ENCODE measurements at regions not wholly inside any gene's neighbourhood (a gene's known extent, or its start where the extent isn't known, plus 50 kb on each side); places are given as distances from the start of the nearest gene placed in this dataset.

- no peak overlapping the region for H3K27ac ChIP-seq (ENCODE audit: low read length in 2 of 2)
- no peak overlapping the region for H3K9ac ChIP-seq (ENCODE audit: low read length)
- Mint-ChIP-seq H3K27ac (no peak overlapping the region), H3K27me3 (peaks cover 10% of the 10 kb centered on the region), H3K4me1 (no peaks in the 10 kb centered on the region), H3K4me3 (no peak overlapping the region), H3K9me3 (ENCODE audit: insufficient read depth) (no peaks in the 10 kb centered on the region)
- no peak overlapping the region for H2AFZ ChIP-seq (ENCODE audit: insufficient read depth, low read depth, low read length, poor library complexity, severe bottlenecking)
- POLR2A ChIA-PET: no interaction called here
- 93% methylated on average over 11 of the region's 11 CpGs for WGBS (ENCODE audit: insufficient coverage)
- no peaks in the 10 kb centered on the region for H3K79me2 ChIP-seq (ENCODE audit: control insufficient read depth, insufficient read depth, low read length)
- no peak for TF ChIP-seq CTCF (IDR thresholded peaks at IDR 0.05)
- TF ChIP-seq EZH2 (IDR thresholded peaks at IDR 0.05; ENCODE audit: borderline replicate concordance, insufficient read depth, low read depth, low read length, poor library complexity, severe bottlenecking): no peak
- ATAC-seq (ENCODE audit: low read depth) (no peak), DNase-seq (no peak)
- no peaks in the 10 kb centered on the region for H3K27me3 ChIP-seq (replicated peaks in 1 of 4; ENCODE audit: control extremely low read depth in 1 of 4, control insufficient read depth in 3 of 4, insufficient read depth in 4 of 4, low read length in 3 of 4)
- H3K4me1 ChIP-seq (ENCODE audit: control insufficient read depth in 2 of 2, insufficient read depth in 2 of 2, low read length in 2 of 2): no peaks in the 10 kb centered on the region
- no peak overlapping the region for H3K4me3 ChIP-seq (ENCODE audit: control extremely low read depth in 1 of 5, extremely low read depth in 1 of 5, insufficient read depth in 1 of 5, low read depth in 2 of 5, low read length in 4 of 5)
- no peak overlapping the region for H3K4me2 ChIP-seq (replicated peaks; ENCODE audit: low read depth, low read length, poor library complexity, severe bottlenecking)
- no peaks in the 10 kb centered on the region for H3K36me3 ChIP-seq (replicated peaks in 1 of 2; ENCODE audit: control extremely low read depth in 1 of 2, control insufficient read depth in 1 of 2, extremely low read depth in 1 of 2, insufficient read depth in 2 of 2, low read length in 1 of 2)
- no peaks in the 10 kb centered on the region for H4K20me1 ChIP-seq (ENCODE audit: control insufficient read depth, insufficient read depth, low read length, poor library complexity, severe bottlenecking)
- intact Hi-C loops (cut with micrococcal nuclease): no loop called here
- H3K9me3 ChIP-seq (ENCODE audit: control extremely low read depth in 1 of 3, control insufficient read depth in 2 of 3, insufficient read depth in 1 of 3, low read length in 2 of 3): no peaks in the 10 kb centered on the region
- CTCF ChIA-PET: no interaction called here
These were observed 713.8 kb upstream of the FANCL start for GRCh38 chr2:58954880-58955385.

GRCh38 chr2:58951722-58952121, 710.6 kb upstream of the FANCL start:
- no peaks in the 10 kb centered on the region for H3K36me3 ChIP-seq (replicated peaks in 1 of 2; ENCODE audit: control extremely low read depth in 1 of 2, control insufficient read depth in 1 of 2, extremely low read depth in 1 of 2, insufficient read depth in 2 of 2, low read length in 1 of 2)
- H3K4me2 ChIP-seq (replicated peaks; ENCODE audit: low read depth, low read length, poor library complexity, severe bottlenecking): no peak overlapping the region
- no peak for DNase-seq
- Mint-ChIP-seq H3K27ac (no peak overlapping the region), H3K4me3 (no peak overlapping the region), H3K9me3 (ENCODE audit: insufficient read depth) (no peaks in the 10 kb centered on the region), H3K4me1 (no peaks in the 10 kb centered on the region), H3K27me3 (peaks cover 10% of the 10 kb centered on the region)
- H3K27ac ChIP-seq (ENCODE audit: low read length in 2 of 2): no peak overlapping the region
- POLR2A ChIA-PET: no interaction called here
- no peaks in the 10 kb centered on the region for H3K9me3 ChIP-seq (ENCODE audit: control extremely low read depth in 1 of 3, control insufficient read depth in 2 of 3, insufficient read depth in 1 of 3, low read length in 2 of 3)
- H3K4me1 ChIP-seq (ENCODE audit: control insufficient read depth in 2 of 2, insufficient read depth in 2 of 2, low read length in 2 of 2): no peaks in the 10 kb centered on the region
- no peak overlapping the region for H3K9ac ChIP-seq (ENCODE audit: low read length)
- no peak for ATAC-seq (ENCODE audit: low read depth)
- WGBS (ENCODE audit: insufficient coverage): no CpG with 5 or more reads among the region's 3 CpGs
- no peak overlapping the region for H3K4me3 ChIP-seq (ENCODE audit: control extremely low read depth in 1 of 5, extremely low read depth in 1 of 5, insufficient read depth in 1 of 5, low read depth in 2 of 5, low read length in 4 of 5)
- no peaks in the 10 kb centered on the region for H3K79me2 ChIP-seq (ENCODE audit: control insufficient read depth, insufficient read depth, low read length)
- no peaks in the 10 kb centered on the region for H3K27me3 ChIP-seq (replicated peaks in 1 of 4; ENCODE audit: control extremely low read depth in 1 of 4, control insufficient read depth in 3 of 4, insufficient read depth in 4 of 4, low read length in 3 of 4)
- intact Hi-C loops (cut with micrococcal nuclease): no loop called here
- no peak overlapping the region for H2AFZ ChIP-seq (ENCODE audit: insufficient read depth, low read depth, low read length, poor library complexity, severe bottlenecking)
- no peaks in the 10 kb centered on the region for H4K20me1 ChIP-seq (ENCODE audit: control insufficient read depth, insufficient read depth, low read length, poor library complexity, severe bottlenecking)
- CTCF ChIA-PET: no interaction called here
- TF ChIP-seq EZH2 (IDR thresholded peaks at IDR 0.05; ENCODE audit: borderline replicate concordance, insufficient read depth, low read depth, low read length, poor library complexity, severe bottlenecking) (no peak), CTCF (IDR thresholded peaks at IDR 0.05) (no peak)
